ENCODE measurements at regions not wholly inside any gene's neighbourhood (a gene's known extent, or its start where the extent isn't known, plus 50 kb on each side); places are given as distances from the start of the nearest gene placed in this dataset.

GRCh38 chr1:55844322-55844721 is 629.2 kb upstream of the USP24 start:
- no peak for DNase-seq

- DNase-seq, result no peak
Observed at GRCh38 chr1:55839626-55840025, 624.5 kb upstream of the USP24 start.

GRCh38 chr1:55839221-55839620 is 624.1 kb upstream of the USP24 start:
- no peak for DNase-seq

- no peak for DNase-seq
Observed at GRCh38 chr1:55836086-55836485, 620.9 kb upstream of the USP24 start.

- DNase-seq, result peak; percentile 96
Observed at GRCh38 chr1:55833529-55834091, 618.4 kb upstream of the USP24 start.

GRCh38 chr1:55831759-55832158 is 616.6 kb upstream of the USP24 start:
- DNase-seq, result no peak

GRCh38 chr1:55828044-55828443 is 612.9 kb upstream of the USP24 start:
- DNase-seq, result no peak

GRCh38 chr1:55827350-55827749 is 612.2 kb upstream of the USP24 start:
- peak; percentile 97 for DNase-seq

GRCh38 chr1:55826381-55827080 is 611.4 kb upstream of the USP24 start:
- DNase-seq, result no peak

- DNase-seq, result no peak
Observed at GRCh38 chr1:55825461-55825860, 610.3 kb upstream of the USP24 start.

GRCh38 chr1:55824251-55824640 is 609.1 kb upstream of the USP24 start:
- no peak for DNase-seq

- peak; percentile 43 for DNase-seq
Observed at GRCh38 chr1:55823541-55824250, 608.5 kb upstream of the USP24 start.

- DNase-seq, result no peak
Observed at GRCh38 chr1:55822891-55823290, 607.7 kb upstream of the USP24 start.

- no peak for DNase-seq
Observed at GRCh38 chr1:55821234-55821633, 606.1 kb upstream of the USP24 start.

GRCh38 chr1:55820501-55820900 is 605.3 kb upstream of the USP24 start:
- DNase-seq, result no peak

- DNase-seq, result no peak
Observed at GRCh38 chr1:55819011-55819410, 603.8 kb upstream of the USP24 start.

GRCh38 chr1:55816456-55817426 is 601.6 kb upstream of the USP24 start:
- DNase-seq, result peak; percentile 42

GRCh38 chr1:55815745-55816455 is 600.7 kb upstream of the USP24 start:
- DNase-seq, result no peak

GRCh38 chr1:55814967-55815366 is 599.8 kb upstream of the USP24 start:
- no peak for DNase-seq

GRCh38 chr1:55813618-55814017 is 598.5 kb upstream of the USP24 start:
- peak; percentile 84 for DNase-seq

GRCh38 chr1:55812281-55812680 is 597.1 kb upstream of the USP24 start:
- DNase-seq, result peak; percentile 49

- DNase-seq, result no peak
Observed at GRCh38 chr1:55808263-55808662, 593.1 kb upstream of the USP24 start.
